DOHH2 (cell line): ENCODE measurements at regions not wholly inside any gene's neighbourhood (a gene's known extent, or its start where the extent isn't known, plus 50 kb on each side); places are given as distances from the start of the nearest gene placed in this dataset.

Experiments used
- H3F3A ChIP-seq: fragments of 200-600 bp; sonication (generic), shearing (Covaris generic); 2 replicates; pipeline ENCODE4 v1.6.0; 2016; ENCODE audit warnings: antibody characterized with exemption, mild to moderate bottlenecking; ENCODE audit not compliant: control insufficient read depth, insufficient read depth
- H3K27ac ChIP-seq: fragments of 200-600 bp; sonication (generic); 2 replicates; pipeline ENCODE4 v1.5.1; 2014; ENCODE audit warnings: low read depth, mild to moderate bottlenecking, low read length, moderate library complexity
- H3K27me3 ChIP-seq: fragments of 200-600 bp; sonication (generic); 2 replicates; pipeline ENCODE4 v1.6.1; 2014; ENCODE audit warnings: mild to moderate bottlenecking, low read length, mixed read lengths; ENCODE audit not compliant: control insufficient read depth
- H3K36me3 ChIP-seq: fragments of 200-600 bp; sonication (generic); 2 replicates; pipeline ENCODE4 v1.6.1; 2014; ENCODE audit warnings: mild to moderate bottlenecking, low read length, moderate library complexity, mixed read lengths; ENCODE audit not compliant: control insufficient read depth
- H3K4me1 ChIP-seq: fragments of 200-600 bp; sonication (generic); 2 replicates; pipeline ENCODE4 v1.6.1; 2014; ENCODE audit warnings: mild to moderate bottlenecking, low read length, mixed read lengths; ENCODE audit not compliant: control insufficient read depth
- H3K4me2 ChIP-seq: fragments of 200-600 bp; sonication (generic); 2 replicates; pipeline ENCODE4 v1.6.0; 2014; ENCODE audit warnings: mild to moderate bottlenecking, low read length, moderate library complexity
- H3K4me3 ChIP-seq: fragments of 200-600 bp; sonication (generic); 2 replicates; pipeline ENCODE4 v1.5.1; 2014; ENCODE audit warnings: mild to moderate bottlenecking, low read length, mixed read lengths
- H3K79me2 ChIP-seq: fragments of 200-600 bp; sonication (generic); 2 replicates; pipeline ENCODE4 v1.6.1; 2014; ENCODE audit warnings: mild to moderate bottlenecking, low read length, mixed read lengths; ENCODE audit not compliant: control insufficient read depth
- H3K9me2 ChIP-seq: fragments of 200-600 bp; sonication (generic); replicated peaks from 2 replicates; pipeline ENCODE4 v1.6.1; 2014; ENCODE audit warnings: mild to moderate bottlenecking, low read length, mixed read lengths; ENCODE audit not compliant: control insufficient read depth
- H3K9me3 ChIP-seq: fragments of 200-600 bp; sonication (generic); 2 replicates; pipeline ENCODE4 v1.6.1; 2014; ENCODE audit warnings: antibody characterized with exemption, low read length, mixed read lengths; ENCODE audit not compliant: control insufficient read depth, insufficient read depth
- H4K20me1 ChIP-seq: fragments of 200-600 bp; sonication (generic); 2 replicates; pipeline ENCODE4 v1.6.0; 2014; ENCODE audit warnings: low read depth, mild to moderate bottlenecking, antibody characterized with exemption, low read length, moderate library complexity; ENCODE audit not compliant: control insufficient read depth, insufficient read depth
- CTCF ChIP-seq: fragments of 200-600 bp; sonication (generic); IDR thresholded peaks from one replicate; pipeline ENCODE4 v1.5.1; 2014; ENCODE audit warnings: antibody characterized with exemption, mild to moderate bottlenecking, low read depth, low read length; ENCODE audit not compliant: poor library complexity, severe bottlenecking
- EZH2phosphoT487 ChIP-seq: fragments of 200-600 bp; sonication (generic); IDR thresholded peaks from 2 replicates; pipeline ENCODE4 v1.6.1; 2017; ENCODE audit warnings: borderline replicate concordance, mild to moderate bottlenecking, antibody characterized with exemption, low read length, moderate library complexity, mixed read lengths

DNA sequence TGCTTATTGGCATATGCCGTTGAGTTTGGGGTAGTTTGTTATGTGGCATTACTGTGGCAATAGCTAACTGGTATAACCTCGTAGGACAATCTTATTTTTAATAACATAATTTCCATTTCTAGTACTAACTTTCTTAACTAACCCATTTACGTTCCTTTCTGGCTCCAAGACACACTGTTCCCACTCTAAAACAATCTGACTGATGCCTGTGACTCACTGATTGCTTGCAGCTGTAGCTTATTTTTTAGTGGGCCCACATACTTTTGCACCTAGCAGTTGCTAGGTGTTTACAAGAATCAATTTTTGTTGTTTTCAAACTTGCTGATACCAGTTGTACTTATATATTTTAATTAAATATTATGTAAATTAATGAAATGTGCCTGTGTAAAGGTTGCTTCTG lies 52.2 kb downstream of the FAT3 start:
- Histone ChIP-seq H3K4me1 (no peaks in the 10 kb centered on the region), H3K9me2 (no peaks in the 10 kb centered on the region), H4K20me1 (no peaks in the 10 kb centered on the region), H3K27ac (no peak overlapping the region), H3K9me3 (no peaks in the 10 kb centered on the region), H3K36me3 (no peaks in the 10 kb centered on the region), H3K4me3 (no peak overlapping the region), H3K27me3 (no peaks in the 10 kb centered on the region), H3K4me2 (no peak overlapping the region), H3F3A (no peaks in the 10 kb centered on the region), H3K79me2 (no peaks in the 10 kb centered on the region)
- TF ChIP-seq EZH2phosphoT487 (no peak), CTCF (no peak)

DNA sequence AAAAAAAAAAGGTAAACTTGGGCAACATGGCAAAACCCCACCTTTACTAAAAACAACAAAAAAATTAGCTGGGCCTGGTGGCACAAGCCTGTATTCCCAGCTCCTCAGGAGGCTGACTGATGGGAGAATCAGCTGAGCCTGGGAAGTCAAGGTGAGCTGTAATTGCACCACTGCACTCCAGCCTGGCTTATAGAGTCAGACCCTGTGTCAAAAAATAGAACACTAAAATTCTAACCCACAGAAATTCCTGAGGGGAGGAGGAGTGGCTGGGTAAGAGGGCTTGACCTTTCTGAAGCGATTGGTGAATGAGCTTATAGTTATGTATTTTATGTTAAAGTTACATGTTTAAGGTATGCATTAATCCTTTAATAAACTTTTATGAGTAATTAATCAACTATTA lies 53.3 kb downstream of the FAT3 start:
- H3K4me2 ChIP-seq: no peak overlapping the region
- H3K9me2 ChIP-seq: no peaks in the 10 kb centered on the region
- no peak for TF ChIP-seq CTCF
- no peak for TF ChIP-seq EZH2phosphoT487
- no peaks in the 10 kb centered on the region for H3K4me1 ChIP-seq
- no peaks in the 10 kb centered on the region for H3F3A ChIP-seq
- no peaks in the 10 kb centered on the region for H3K9me3 ChIP-seq
- H3K4me3 ChIP-seq: no peak overlapping the region
- no peaks in the 10 kb centered on the region for H4K20me1 ChIP-seq
- H3K27ac ChIP-seq: no peak overlapping the region
- no peaks in the 10 kb centered on the region for H3K36me3 ChIP-seq
- H3K27me3 ChIP-seq: no peaks in the 10 kb centered on the region
- H3K79me2 ChIP-seq: no peaks in the 10 kb centered on the region

DNA sequence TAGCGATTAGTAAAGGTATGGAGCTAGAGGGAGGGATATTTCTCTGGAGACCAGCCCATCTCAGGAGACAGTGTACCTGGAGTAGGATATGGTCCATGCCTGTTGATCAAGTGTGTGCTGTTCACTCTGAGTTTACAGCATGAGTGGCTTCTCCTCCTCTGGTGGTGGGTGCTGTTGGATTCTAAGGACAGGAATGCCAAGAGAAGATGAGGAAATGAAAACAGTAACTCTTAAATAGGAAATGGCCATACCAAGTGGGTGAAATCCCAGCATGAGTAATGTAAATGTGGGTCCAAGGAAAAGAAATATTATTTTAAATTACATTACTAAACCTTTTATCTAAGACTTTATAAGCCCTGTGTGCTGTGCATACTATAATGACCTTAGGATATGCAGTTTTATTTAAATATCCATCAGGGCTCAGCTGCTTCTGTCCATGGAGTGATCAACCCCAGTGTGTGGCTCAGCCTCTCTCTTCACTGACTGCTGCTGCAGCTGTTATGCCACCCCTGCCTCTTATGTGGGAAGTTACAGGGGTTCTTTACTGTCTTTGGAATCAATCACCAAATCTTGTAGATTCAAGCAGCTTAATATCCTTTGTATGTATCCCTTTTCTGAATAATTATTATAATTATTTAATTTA lies 54.3 kb downstream of the FAT3 start:
- Histone ChIP-seq H3K4me1 (no peaks in the 10 kb centered on the region), H3K9me3 (no peaks in the 10 kb centered on the region), H3K4me3 (no peak overlapping the region), H3K4me2 (no peak overlapping the region), H3K27me3 (no peaks in the 10 kb centered on the region), H3K27ac (no peak overlapping the region), H3K9me2 (no peaks in the 10 kb centered on the region), H4K20me1 (no peaks in the 10 kb centered on the region), H3K36me3 (no peaks in the 10 kb centered on the region), H3F3A (no peaks in the 10 kb centered on the region), H3K79me2 (no peaks in the 10 kb centered on the region)
- TF ChIP-seq EZH2phosphoT487: no peak
- no peak for TF ChIP-seq CTCF

- no peaks in the 10 kb centered on the region for H3F3A ChIP-seq
- no peak overlapping the region for H3K27ac ChIP-seq
- no peak overlapping the region for H3K4me2 ChIP-seq
- no peak overlapping the region for H3K4me3 ChIP-seq
- TF ChIP-seq EZH2phosphoT487: no peak
- TF ChIP-seq CTCF: no peak
- no peaks in the 10 kb centered on the region for H4K20me1 ChIP-seq
- no peaks in the 10 kb centered on the region for H3K9me2 ChIP-seq
- H3K9me3 ChIP-seq: no peaks in the 10 kb centered on the region
- no peaks in the 10 kb centered on the region for H3K79me2 ChIP-seq
- no peaks in the 10 kb centered on the region for H3K36me3 ChIP-seq
- no peaks in the 10 kb centered on the region for H3K27me3 ChIP-seq
- H3K4me1 ChIP-seq: no peaks in the 10 kb centered on the region
Measured at GRCh38 chr11:92284107-92284506, 59.5 kb downstream of the FAT3 start.
